HG03159 (cell line): ENCODE measurements at regions not wholly inside any gene's neighbourhood (a gene's known extent, or its start where the extent isn't known, plus 50 kb on each side); places are given as distances from the start of the nearest gene placed in this dataset.

Experiments
- ATAC-seq: cut with Tn5 transposase; IDR thresholded peaks from one replicate; pipeline ENCODE4 v1.9.1; 2021; ENCODE audit warnings: mild to moderate bottlenecking, moderate library complexity; ENCODE audit not compliant: unreplicated experiment

- ATAC-seq = no peak
These were observed 96.5 kb upstream of the CELF4 start for GRCh38 chr18:37662099-37662498.

- no peak for ATAC-seq
These were observed 95.9 kb upstream of the CELF4 start for GRCh38 chr18:37661478-37661877.

GRCh38 chr18:37661061-37661460 is 95.5 kb upstream of the CELF4 start:
- no peak for ATAC-seq

GRCh38 chr18:37660658-37661057 is 95.1 kb upstream of the CELF4 start:
- no peak for ATAC-seq

DNA sequence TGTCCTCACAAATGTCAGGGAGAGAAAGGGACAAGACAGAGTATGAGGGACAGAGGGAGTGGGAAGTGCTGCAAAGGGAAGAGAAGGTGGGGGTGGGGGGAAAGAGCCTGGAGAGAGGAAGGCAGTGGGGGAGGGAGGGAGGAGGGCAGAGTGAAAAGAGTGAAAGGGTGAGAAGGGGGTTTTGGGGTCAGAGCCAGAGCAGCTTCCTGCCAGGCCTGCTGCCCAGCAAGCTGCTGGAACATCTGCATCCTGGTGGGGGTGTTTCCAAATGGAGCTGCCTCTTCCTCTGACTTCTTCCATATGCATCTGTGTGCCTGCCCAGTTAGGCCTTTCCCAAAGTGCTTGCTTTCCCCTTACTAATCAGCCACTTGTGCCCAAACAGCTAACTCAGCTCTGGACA is 94.3 kb upstream of the CELF4 start:
- ATAC-seq = no peak

DNA sequence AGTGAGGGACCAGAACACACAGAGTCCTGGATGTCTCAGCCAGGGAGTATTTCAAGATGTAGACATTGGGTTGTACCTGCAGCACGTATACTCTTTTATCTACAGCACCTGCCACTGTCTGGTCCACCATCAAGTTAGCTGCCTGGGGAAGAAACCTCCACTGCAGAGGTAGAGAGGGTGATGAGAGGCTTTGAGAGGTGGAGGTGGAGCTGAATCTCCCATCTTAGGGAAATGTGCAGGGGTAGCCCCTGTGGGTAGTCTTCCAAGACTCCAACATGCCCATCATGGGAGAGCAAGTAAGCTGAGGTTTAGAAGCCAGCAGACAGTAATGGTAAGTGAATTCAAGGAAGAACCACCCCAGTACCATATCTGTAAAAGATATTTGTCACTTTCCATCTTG is 93.3 kb upstream of the CELF4 start:
- no peak for ATAC-seq

GRCh38 chr18:37657493-37657892 is 91.9 kb upstream of the CELF4 start:
- no peak for ATAC-seq

DNA sequence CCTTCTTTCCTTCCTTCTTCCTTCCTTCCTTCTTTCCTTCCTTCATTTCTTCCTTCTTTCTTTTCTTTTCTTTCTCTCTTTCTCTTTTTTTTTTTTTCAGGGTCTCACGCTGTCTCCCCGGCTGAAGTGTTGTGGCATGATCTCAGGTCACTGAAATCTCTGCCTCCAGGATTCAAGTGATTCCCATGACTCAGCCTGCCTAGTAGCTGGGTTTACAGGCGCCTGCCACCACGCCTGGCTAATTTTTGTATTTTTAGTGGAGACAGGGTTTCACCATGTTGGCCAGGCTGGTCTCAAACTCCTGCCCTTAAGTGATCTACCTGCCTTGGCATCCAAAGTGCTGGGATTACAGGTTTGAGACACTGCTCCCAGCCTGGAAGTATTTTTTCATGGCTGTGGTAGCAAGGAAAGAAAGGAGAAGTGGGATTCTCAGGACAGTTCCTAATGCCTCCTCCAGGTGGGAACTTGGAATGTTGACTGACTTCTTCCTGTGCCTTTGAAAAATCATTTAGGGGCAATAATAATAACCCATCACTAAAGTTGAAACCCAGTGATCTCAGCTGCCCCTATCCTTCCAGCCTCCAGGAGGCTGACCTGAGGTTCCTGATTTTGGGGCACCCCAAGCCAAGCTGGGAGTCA is 89.3 kb upstream of the CELF4 start:
- ATAC-seq = no peak

- ATAC-seq = no peak
These were observed 88.4 kb upstream of the CELF4 start for GRCh38 chr18:37654034-37654433.

DNA sequence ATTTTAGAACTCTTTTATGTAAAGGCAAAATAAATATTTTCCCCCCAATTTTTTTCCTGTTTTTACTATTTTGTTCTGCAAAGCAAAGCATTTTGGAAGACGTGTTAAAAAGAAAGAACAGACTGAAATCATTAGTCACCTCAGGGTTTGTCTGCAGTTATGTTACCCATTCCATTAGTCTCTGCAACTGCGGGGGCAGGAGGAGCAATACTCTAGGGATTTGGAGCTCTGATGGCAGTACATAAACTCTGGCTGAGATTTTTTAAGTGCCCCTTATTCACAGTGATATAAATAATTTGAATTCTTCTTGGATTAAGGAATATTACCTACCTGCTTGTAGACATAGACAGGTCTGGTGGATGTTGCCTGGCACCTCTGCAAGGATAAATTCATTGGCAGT is 88.0 kb upstream of the CELF4 start:
- no peak for ATAC-seq

DNA sequence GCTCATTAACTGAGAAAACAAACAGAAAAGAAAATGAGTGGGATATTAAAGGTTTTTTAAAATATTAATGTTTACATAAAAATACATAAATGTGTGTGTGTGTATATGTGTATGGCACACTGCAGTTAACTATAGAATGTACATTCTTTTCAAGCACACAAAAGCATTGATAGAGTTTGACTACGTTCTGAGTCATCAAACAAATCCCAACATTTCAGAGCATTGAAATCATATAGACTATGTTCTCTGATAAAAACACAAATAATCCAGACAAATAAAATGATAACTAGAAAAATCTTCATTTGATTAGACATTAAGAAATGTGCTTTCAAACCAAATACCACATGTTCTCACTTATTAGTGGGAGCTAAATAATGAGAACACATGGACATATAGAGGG is 84.3 kb upstream of the CELF4 start:
- ATAC-seq = no peak

DNA sequence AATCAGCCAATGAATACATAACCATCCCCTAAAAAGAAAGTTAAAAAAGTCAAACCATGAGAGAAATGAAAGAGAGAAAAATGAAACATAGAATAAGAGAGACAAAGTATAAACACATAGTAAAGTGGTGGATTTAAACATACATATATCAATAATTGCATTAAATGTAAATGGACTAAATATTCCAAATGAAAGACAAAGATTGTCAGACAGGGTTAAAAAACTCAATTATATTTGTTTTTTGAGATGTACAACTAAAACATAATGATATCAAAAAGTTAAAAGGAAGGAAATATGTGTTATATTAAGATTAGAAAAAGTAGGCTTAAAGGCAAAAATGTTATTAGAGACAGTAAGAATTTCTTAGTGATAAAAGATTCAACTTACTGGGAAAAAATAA is 83.8 kb upstream of the CELF4 start:
- no peak for ATAC-seq

- no peak for ATAC-seq
These were observed 76.0 kb upstream of the CELF4 start for GRCh38 chr18:37641573-37641972.

- no peak for ATAC-seq
These were observed 74.9 kb upstream of the CELF4 start for GRCh38 chr18:37640504-37640903.

DNA sequence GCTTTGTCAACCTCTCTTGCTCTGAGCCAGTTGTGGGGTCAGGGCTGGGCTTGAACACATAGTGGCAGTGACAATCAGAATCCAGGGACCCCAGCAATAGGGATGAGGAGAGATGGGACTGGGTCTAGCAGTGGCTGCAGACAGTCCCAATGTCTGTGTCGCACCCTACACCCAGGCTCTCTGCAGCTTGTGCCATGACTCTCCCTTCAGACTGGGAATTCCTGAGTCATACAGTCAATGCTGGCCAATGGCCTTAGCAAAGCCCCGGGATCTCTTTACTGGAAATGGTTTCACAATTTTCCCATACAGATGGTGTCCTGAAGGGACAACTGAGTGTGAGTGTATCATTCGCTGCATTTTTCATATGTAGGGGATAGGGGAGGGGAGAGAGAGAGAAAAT is 74.2 kb upstream of the CELF4 start:
- ATAC-seq = no peak

DNA sequence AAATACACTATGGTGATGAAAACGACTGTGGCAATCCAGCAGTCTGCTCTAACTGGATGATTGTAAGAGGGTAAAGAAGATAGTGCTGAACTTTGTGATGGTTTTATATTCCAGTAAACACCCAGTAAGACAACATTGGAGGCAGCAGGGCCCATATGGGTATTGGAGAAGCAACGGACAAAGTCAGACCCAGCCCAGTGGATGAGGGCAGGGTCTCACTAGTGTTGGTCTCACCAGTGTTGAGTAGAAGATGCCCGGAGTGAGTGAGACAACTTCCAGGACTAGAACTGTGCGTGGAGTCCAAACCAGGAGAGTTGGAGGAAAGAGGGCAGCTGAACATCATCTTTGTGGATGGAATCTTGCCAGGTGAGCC is 71.9 kb upstream of the CELF4 start:
- ATAC-seq = no peak

DNA sequence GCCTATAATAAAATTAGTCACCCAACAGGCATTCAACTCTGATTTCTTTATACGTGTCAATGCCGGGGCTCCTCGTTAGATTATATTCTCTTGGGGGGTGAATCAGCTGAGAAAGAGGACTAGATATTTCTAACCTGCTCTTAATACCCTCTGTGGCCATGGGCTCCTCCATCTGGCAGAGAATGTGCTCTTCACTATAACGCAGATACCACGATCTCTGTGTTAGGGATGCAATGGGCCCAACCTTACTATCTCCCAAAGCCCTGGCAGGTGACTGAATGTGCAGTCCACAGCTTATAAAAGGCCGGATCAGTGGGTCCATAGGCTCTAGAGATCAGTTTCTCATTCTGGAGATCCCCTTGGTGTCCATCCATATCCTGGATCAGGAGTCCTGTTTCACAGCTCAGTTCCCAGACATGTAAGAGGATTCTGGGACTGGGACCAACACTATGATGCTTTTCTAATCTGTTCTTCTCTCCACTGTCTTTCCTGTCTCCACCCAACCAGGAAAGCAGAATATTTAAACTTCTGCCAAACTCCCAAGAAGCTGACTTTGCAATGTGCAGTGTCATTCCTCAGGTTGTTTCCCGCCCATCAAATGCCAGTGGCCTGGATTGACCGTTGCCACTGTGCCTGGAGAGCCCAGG is 71.4 kb upstream of the CELF4 start:
- no peak for ATAC-seq

- ATAC-seq = no peak
These were observed 68.9 kb upstream of the CELF4 start for GRCh38 chr18:37634516-37634915.

GRCh38 chr18:37631422-37631821 is 65.8 kb upstream of the CELF4 start:
- no peak for ATAC-seq

DNA sequence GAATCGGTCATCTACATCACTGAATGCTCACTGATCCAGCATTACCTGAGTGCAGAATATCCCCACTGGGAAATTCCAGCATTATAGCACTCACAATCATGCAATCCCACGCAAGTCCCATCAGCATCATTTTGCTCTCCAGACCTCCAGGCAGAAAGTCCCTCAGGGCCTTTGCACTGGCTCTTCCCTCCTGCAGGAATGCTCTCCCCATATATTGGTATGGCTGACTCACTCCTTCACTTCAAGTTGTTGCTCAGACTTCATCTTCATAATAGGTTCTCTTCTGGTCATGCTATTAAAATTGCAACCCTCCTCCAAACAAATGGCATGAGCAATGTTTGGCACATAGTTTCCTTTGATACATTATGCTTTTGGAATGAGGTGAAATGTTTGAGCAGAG is 64.7 kb upstream of the CELF4 start:
- no peak for ATAC-seq

GRCh38 chr18:37628470-37629220 is 63.0 kb upstream of the CELF4 start:
- no peak for ATAC-seq

GRCh38 chr18:37624318-37624717 is 58.7 kb upstream of the CELF4 start:
- ATAC-seq = no peak
